Gastroesophageal sphincter (tissue), 4 donors: ENCODE measurements at regions not wholly inside any gene's neighbourhood (a gene's known extent, or its start where the extent isn't known, plus 50 kb on each side); places are given as distances from the start of the nearest gene placed in this dataset.

Experiments
- ATAC-seq: fragments of 150-250 bp; one replicate; pipeline ENCODE4 v1.9.1; 2016; ENCODE audit warnings: mild to moderate bottlenecking, moderate library complexity
- H3K27ac ChIP-seq, 4 donors: fragments of 200-600 bp; sonication (generic) in 3 of 4; 1 replicate in 3 of 4; 2 replicates in 1 of 4; pipeline ENCODE4 v1.5.1; 2016 to 2019
- H3K27me3 ChIP-seq: fragments of 200-600 bp; sonication (generic); one replicate; pipeline ENCODE4 v1.5.1; 2019
- H3K36me3 ChIP-seq, 2 donors: fragments of 200-600 bp; sonication (generic); one replicate each; pipeline ENCODE4 v1.5.1; 2019; ENCODE audit warnings: control low read depth in 1 of 2
- H3K4me1 ChIP-seq, 3 donors: fragments of 200-600 bp; sonication (generic); 1 replicate in 2 of 3; 2 replicates in 1 of 3; pipeline ENCODE4 v1.5.1; 2016 to 2019; ENCODE audit warnings: control low read depth in 2 of 3
- H3K4me3 ChIP-seq, 2 donors: fragments of 200-600 bp; sonication (generic); one replicate each; pipeline ENCODE4 v1.5.1; 2019; ENCODE audit warnings: mild to moderate bottlenecking in 1 of 2, moderate library complexity in 1 of 2
- H3K9me3 ChIP-seq, 3 donors: fragments of 200-600 bp; sonication (generic); one replicate each; pipeline ENCODE4 v1.5.1; 2017 to 2019; ENCODE audit warnings: control low read depth in 2 of 3
- CTCF ChIP-seq, 4 experiments: fragments of 200-600 bp in 2 of 4; fragments of 450-650 bp in 2 of 4; sonication (generic) in 1 of 4; IDR thresholded peaks; one replicate each; pipeline ENCODE4 v1.5.1; 2017 to 2019; ENCODE audit warnings: antibody characterized with exemption in 4 of 4, mild to moderate bottlenecking in 2 of 4, moderate library complexity in 2 of 4
- EP300 ChIP-seq: sonication (generic); formaldehyde crosslinking; IDR thresholded peaks from one replicate; pipeline ENCODE4 v1.6.1; 2017; ENCODE audit warnings: antibody characterized with exemption, mild to moderate bottlenecking
- POLR2A ChIP-seq, 2 donors: fragments of 450-650 bp; IDR thresholded peaks; one replicate each; pipeline ENCODE4 v1.6.1; 2017; ENCODE audit warnings: antibody characterized with exemption in 2 of 2, mild to moderate bottlenecking in 2 of 2, moderate library complexity in 1 of 2
- POLR2AphosphoS5 ChIP-seq: sonication (generic); formaldehyde crosslinking; IDR thresholded peaks from one replicate; pipeline ENCODE4 v1.6.1; 2017; ENCODE audit warnings: antibody characterized with exemption
- WGBS, 2 donors: methylation state at CpG; one replicate each; pipeline ENCODE4 v1.1.5; 2018; ENCODE audit warnings: low coverage in 1 of 2; 5-methylcytosine and 5-hydroxymethylcytosine counted together

GRCh38 chr6:165753506-165753905, 90.5 kb upstream of the PDE10A start:
- Histone ChIP-seq H3K27me3 (no peaks in the 10 kb centered on the region), H3K27ac (no peak overlapping the region), H3K4me3 (no peak overlapping the region), H3K9me3 (no peaks in the 10 kb centered on the region), H3K36me3 (no peaks in the 10 kb centered on the region), H3K4me1 (peaks cover 0 to under 1% (median 0%) of the 10 kb centered on the region in 3 donors)
- TF ChIP-seq CTCF (IDR thresholded peaks at IDR 0.05), result no peak
- no peak for TF ChIP-seq POLR2AphosphoS5
- TF ChIP-seq EP300, result no peak
- no peak for TF ChIP-seq POLR2A (IDR thresholded peaks at IDR 0.05)
- no peak for ATAC-seq

GRCh38 chr6:165752451-165752850, 89.4 kb upstream of the PDE10A start:
- Histone ChIP-seq H3K4me1 (peaks cover 0 to 10% (median 0%) of the 10 kb centered on the region in 3 donors), H3K9me3 (no peaks in the 10 kb centered on the region), H3K27ac (no peak overlapping the region), H3K27me3 (no peaks in the 10 kb centered on the region), H3K4me3 (no peak overlapping the region), H3K36me3 (no peaks in the 10 kb centered on the region)
- TF ChIP-seq POLR2AphosphoS5 (no peak), CTCF (IDR thresholded peaks at IDR 0.05) (no peak), EP300 (no peak), POLR2A (IDR thresholded peaks at IDR 0.05) (no peak)
- ATAC-seq, result no peak
- 63 to 72% methylated on average over 3 of the region's 3 CpGs for WGBS, 2 donors

GRCh38 chr6:165751486-165751885, 88.4 kb upstream of the PDE10A start:
- WGBS, 2 donors, result 68% methylated on average over 3 of the region's 7 CpGs; no CpG with 5 or more reads in 1 of the 2 donors
- no peaks in the 10 kb centered on the region for H3K9me3 ChIP-seq
- H3K36me3 ChIP-seq, result no peaks in the 10 kb centered on the region
- ATAC-seq, result no peak
- no peak for TF ChIP-seq EP300
- no peak for TF ChIP-seq CTCF (IDR thresholded peaks at IDR 0.05)
- no peak for TF ChIP-seq POLR2AphosphoS5
- TF ChIP-seq POLR2A (IDR thresholded peaks at IDR 0.05), result no peak
- no peak overlapping the region for H3K4me3 ChIP-seq
- no peaks in the 10 kb centered on the region for H3K27me3 ChIP-seq
- H3K27ac ChIP-seq, result no peak overlapping the region
- peaks cover 0 to 10% (median 0%) of the 10 kb centered on the region in 3 donors for H3K4me1 ChIP-seq

GRCh38 chr6:165749163-165749562, 86.1 kb upstream of the PDE10A start:
- H3K4me1 ChIP-seq, result peaks cover 0 to 10% (median 0%) of the 10 kb centered on the region in 3 donors
- H3K36me3 ChIP-seq, result no peaks in the 10 kb centered on the region
- no peak overlapping the region for H3K27ac ChIP-seq
- H3K27me3 ChIP-seq, result no peaks in the 10 kb centered on the region
- no peak overlapping the region for H3K4me3 ChIP-seq
- no peak for ATAC-seq
- no peak for TF ChIP-seq CTCF (IDR thresholded peaks at IDR 0.05)
- no peak for TF ChIP-seq POLR2AphosphoS5
- no peak for TF ChIP-seq EP300
- no peak for TF ChIP-seq POLR2A (IDR thresholded peaks at IDR 0.05)
- no peaks in the 10 kb centered on the region for H3K9me3 ChIP-seq

GRCh38 chr6:165748390-165748789, 85.3 kb upstream of the PDE10A start:
- Histone ChIP-seq H3K9me3 (no peaks in the 10 kb centered on the region), H3K27ac (no peak overlapping the region), H3K36me3 (no peaks in the 10 kb centered on the region), H3K27me3 (no peaks in the 10 kb centered on the region), H3K4me3 (no peak overlapping the region), H3K4me1 (peaks cover 0 to 10% (median 0%) of the 10 kb centered on the region in 3 donors)
- WGBS, 2 donors, result 35 to 51% methylated on average over 6 of the region's 6 CpGs
- no peak for ATAC-seq
- no peak for TF ChIP-seq CTCF (IDR thresholded peaks at IDR 0.05)
- TF ChIP-seq POLR2A (IDR thresholded peaks at IDR 0.05), result no peak
- no peak for TF ChIP-seq EP300
- no peak for TF ChIP-seq POLR2AphosphoS5
